ENCODE measurements at regions not wholly inside any gene's neighbourhood (a gene's known extent, or its start where the extent isn't known, plus 50 kb on each side); places are given as distances from the start of the nearest gene placed in this dataset.

- H3K4me1 ChIP-seq (ENCODE audit: insufficient read depth): peaks cover 2% of the 10 kb centered on the region
- H3K36me3 ChIP-seq: no peaks in the 10 kb centered on the region
- intact Hi-C loops (cut with DNase I): no loop called here
- no peaks in the 10 kb centered on the region for H3K27me3 ChIP-seq
- H3K27ac ChIP-seq: no peak overlapping the region
- no peak for TF ChIP-seq EP300 (IDR thresholded peaks at IDR 0.05)
- TF ChIP-seq POLR2A (IDR thresholded peaks at IDR 0.05): no peak
- no peak for TF ChIP-seq CTCF (IDR thresholded peaks at IDR 0.05)
- no peaks in the 10 kb centered on the region for H3K9me3 ChIP-seq
- no peak overlapping the region for H3K4me3 ChIP-seq
- DNase-seq: no peak
Observed at GRCh38 chr10:2674451-2674850, 392.9 kb upstream of the PFKP start.

- TF ChIP-seq POLR2A (IDR thresholded peaks at IDR 0.05): no peak
- no peak for TF ChIP-seq EP300 (IDR thresholded peaks at IDR 0.05)
- TF ChIP-seq CTCF (IDR thresholded peaks at IDR 0.05): no peak
- no peaks in the 10 kb centered on the region for H3K9me3 ChIP-seq
- DNase-seq: no peak
- no peaks in the 10 kb centered on the region for H3K4me1 ChIP-seq (ENCODE audit: insufficient read depth)
- no peak overlapping the region for H3K27ac ChIP-seq
- 83 to 88% (median 84%) methylated on average over 7 of the region's 7 CpGs for WGBS, 3 donors
- no peak overlapping the region for H3K4me3 ChIP-seq
- no peaks in the 10 kb centered on the region for H3K36me3 ChIP-seq
- no peaks in the 10 kb centered on the region for H3K27me3 ChIP-seq
- intact Hi-C loops (cut with DNase I): no loop called here
Observed at GRCh38 chr10:2670864-2671263, 396.5 kb upstream of the PFKP start.

- Histone ChIP-seq H3K27me3 (no peaks in the 10 kb centered on the region), H3K9me3 (no peaks in the 10 kb centered on the region), H3K4me1 (ENCODE audit: insufficient read depth) (no peaks in the 10 kb centered on the region), H3K4me3 (no peak overlapping the region), H3K36me3 (no peaks in the 10 kb centered on the region), H3K27ac (no peak overlapping the region)
- TF ChIP-seq EP300 (IDR thresholded peaks at IDR 0.05): no peak
- TF ChIP-seq CTCF (IDR thresholded peaks at IDR 0.05): no peak
- no peak for TF ChIP-seq POLR2A (IDR thresholded peaks at IDR 0.05)
- no peak for DNase-seq
- intact Hi-C loops (cut with DNase I): no loop called here
Observed at GRCh38 chr10:2665772-2666171, 401.6 kb upstream of the PFKP start.

GRCh38 chr10:2660276-2660675, 407.1 kb upstream of the PFKP start:
- Histone ChIP-seq H3K4me3 (no peak overlapping the region), H3K27me3 (no peaks in the 10 kb centered on the region), H3K36me3 (no peaks in the 10 kb centered on the region), H3K27ac (no peak overlapping the region), H3K4me1 (ENCODE audit: insufficient read depth) (no peaks in the 10 kb centered on the region), H3K9me3 (no peaks in the 10 kb centered on the region)
- intact Hi-C loops (cut with DNase I): no loop called here
- WGBS, 3 donors: 70 to 84% (median 82%) methylated on average over 10 of the region's 10 CpGs
- no peak for DNase-seq
- TF ChIP-seq POLR2A (IDR thresholded peaks at IDR 0.05) (no peak), CTCF (IDR thresholded peaks at IDR 0.05) (no peak), EP300 (IDR thresholded peaks at IDR 0.05) (no peak)

- H3K36me3 ChIP-seq: no peaks in the 10 kb centered on the region
- no peak overlapping the region for H3K27ac ChIP-seq
- WGBS, 3 donors: 77 to 80% (median 77%) methylated on average over 8 of the region's 8 CpGs
- DNase-seq: no peak
- intact Hi-C loops (cut with DNase I): no loop called here
- H3K4me1 ChIP-seq (ENCODE audit: insufficient read depth): no peaks in the 10 kb centered on the region
- no peaks in the 10 kb centered on the region for H3K9me3 ChIP-seq
- no peak overlapping the region for H3K4me3 ChIP-seq
- TF ChIP-seq EP300 (IDR thresholded peaks at IDR 0.05): no peak
- TF ChIP-seq POLR2A (IDR thresholded peaks at IDR 0.05): no peak
- TF ChIP-seq CTCF (IDR thresholded peaks at IDR 0.05): no peak
- no peaks in the 10 kb centered on the region for H3K27me3 ChIP-seq
Observed at GRCh38 chr10:2659660-2660209, 407.6 kb upstream of the PFKP start.
